GM12878 (cell line): ENCODE measurements at regions not wholly inside any gene's neighbourhood (a gene's known extent, or its start where the extent isn't known, plus 50 kb on each side); places are given as distances from the start of the nearest gene placed in this dataset.

Source experiments
- ATAC-seq: fragments of 200-7000 bp; cut with Tn5 transposase; 3 replicates; pipeline ENCODE4 v1.9.1; 2020; ENCODE audit warnings: mild to moderate bottlenecking, moderate library complexity
- BruUV-seq: library from RNA; stranded (reverse); fragments of 400-500 nt; replicated peaks from 2 replicates; lab custom pipeline; 2021; lab: Mats Ljungman, UMichigan
- CTCF ChIA-PET: fragments of 300-600 bp; sonication (Branson Sonifier 250); formaldehyde crosslinking; extraction: SDS; loops from one replicate; lab custom pipeline; 2021; ENCODE audit warnings: inconsistent platforms; lab: Yijun Ruan, JAX
- POLR2A ChIA-PET: fragments of 350-600 bp; formaldehyde crosslinking; extraction: SDS; loops from one replicate; lab custom pipeline; 2021; ENCODE audit warnings: inconsistent platforms; lab: Charles Lee
- RAD21 ChIA-PET: fragments of 300-600 bp; sonication (Branson Sonifier 250); formaldehyde crosslinking; loops from one replicate; lab custom pipeline; 2023; ENCODE audit warnings: antibody characterized with exemption; ENCODE audit not compliant: unreplicated experiment; lab: Charles Lee
- SMC1A ChIA-PET: fragments of 300-600 bp; sonication (Branson Sonifier 250); formaldehyde crosslinking; loops from one replicate; lab custom pipeline; 2023; ENCODE audit not compliant: unreplicated experiment, uncharacterized antibody; lab: Charles Lee
- DNase-seq: peaks from one replicate; pipeline ENCODE4 v3.0.0-alpha.2; 2011; ENCODE audit warnings: low read depth, low spot score
- FAIRE-seq: peaks from 3 replicates; lab custom pipeline; 2011; peaks lifted over from hg19 to GRCh38; lab: Jason Lieb, UNC
- H2AFZ ChIP-seq: 2 replicates; pipeline ENCODE4 v1.6.0; 2011; ENCODE audit warnings: low read depth, low read length, control low read depth; ENCODE audit not compliant: control insufficient read depth
- H3K27ac ChIP-seq: 2 replicates; pipeline ENCODE4 v1.5.1; 2011; ENCODE audit warnings: control low read depth; ENCODE audit not compliant: control insufficient read depth, insufficient read depth
- H3K27me3 ChIP-seq, 2 experiments: replicated peaks in 1 of 2; 2 replicates each; pipeline versions ENCODE4 v1.6.0 to v1.6.1; 2011; ENCODE audit warnings: low read length in 1 of 2; ENCODE audit not compliant: control insufficient read depth in 2 of 2, insufficient read depth in 2 of 2
- H3K36me3 ChIP-seq, 2 experiments: 2 replicates each; pipeline ENCODE4 v1.5.1; 2011; ENCODE audit warnings: low read length in 1 of 2; ENCODE audit not compliant: control insufficient read depth in 2 of 2, insufficient read depth in 2 of 2
- H3K4me1 ChIP-seq: 2 replicates; pipeline ENCODE4 v1.6.1; 2011; ENCODE audit warnings: mild to moderate bottlenecking, low read length, moderate library complexity, mixed read lengths; ENCODE audit not compliant: control insufficient read depth, insufficient read depth
- H3K4me2 ChIP-seq: 2 replicates; pipeline ENCODE4 v1.6.0; 2011; ENCODE audit warnings: control low read depth; ENCODE audit not compliant: control insufficient read depth, insufficient read depth
- H3K4me3 ChIP-seq: fragments of 200-600 bp; sonication (generic); 2 replicates; pipeline ENCODE4 v1.5.1; 2016
- H3K79me2 ChIP-seq: 2 replicates; pipeline ENCODE4 v1.6.0; 2011; ENCODE audit warnings: low read length; ENCODE audit not compliant: control insufficient read depth, insufficient read depth
- H3K9ac ChIP-seq: 2 replicates; pipeline ENCODE4 v1.8.0; 2011; ENCODE audit warnings: low read length, control low read depth, mixed read lengths; ENCODE audit not compliant: control insufficient read depth, insufficient read depth
- H3K9me3 ChIP-seq: replicated peaks from 3 replicates; pipeline ENCODE4 v1.5.1; 2011; ENCODE audit warnings: mild to moderate bottlenecking, low read length; ENCODE audit not compliant: control insufficient read depth, insufficient read depth
- H4K20me1 ChIP-seq: 2 replicates; pipeline ENCODE4 v1.6.0; 2011; ENCODE audit not compliant: control insufficient read depth, insufficient read depth
- CBX3 ChIP-seq: fragments of 200-600 bp; sonication (generic); IDR thresholded peaks from 2 replicates; pipeline ENCODE4 v1.6.1; 2016; ENCODE audit warnings: low read depth, borderline replicate concordance
- E4F1 ChIP-seq: fragments of 450-650 bp; IDR thresholded peaks from 2 replicates; pipeline ENCODE4 v1.6.1; 2018; ENCODE audit warnings: borderline replicate concordance, mild to moderate bottlenecking; ENCODE audit not compliant: partially characterized antibody
- KLF5 ChIP-seq: fragments of 450-650 bp; IDR thresholded peaks from 2 replicates; pipeline ENCODE4 v1.6.1; 2014; ENCODE audit warnings: mild to moderate bottlenecking; ENCODE audit not compliant: partially characterized antibody
- MTA3 ChIP-seq: IDR thresholded peaks from 2 replicates; pipeline ENCODE4 v1.6.1; 2012; ENCODE audit warnings: low read length, inconsistent platforms, borderline replicate concordance
- MXI1 ChIP-seq: fragments of 150-350 bp; IDR thresholded peaks from 2 replicates; pipeline ENCODE4 v1.6.1; 2011; ENCODE audit warnings: low read depth, mild to moderate bottlenecking, inconsistent platforms, low read length, improper control_type of control experiment
- MYB ChIP-seq: fragments of 150-350 bp; IDR thresholded peaks from 2 replicates; pipeline ENCODE4 v1.6.1; 2014; ENCODE audit warnings: mild to moderate bottlenecking, low read depth, low read length, borderline replicate concordance
- NRF1 ChIP-seq: conservative IDR thresholded peaks from 2 replicates; pipeline ENCODE4 v1.6.1; 2011; ENCODE audit warnings: mild to moderate bottlenecking, low read depth, low read length, improper control_type of control experiment
- RELA ChIP-seq: fragments of 450-650 bp; IDR thresholded peaks from 2 replicates; pipeline ENCODE4 v1.8.0; 2014; ENCODE audit warnings: borderline replicate concordance; ENCODE audit not compliant: partially characterized antibody
- RFX5 ChIP-seq: IDR thresholded peaks from 2 replicates; pipeline ENCODE4 v1.6.1; 2011; ENCODE audit warnings: low read depth, low read length, improper control_type of control experiment
- SUPT20H ChIP-seq: IDR thresholded peaks from 2 replicates; pipeline ENCODE4 v1.6.1; 2011; ENCODE audit warnings: low read depth, mild to moderate bottlenecking, low read length, moderate library complexity, borderline replicate concordance; ENCODE audit not compliant: control insufficient read depth
- WGBS: methylation state at CpG from one replicate; pipeline ENCODE4 v1.1.6; 2016; ENCODE audit warnings: low lambda C conversion rate; ENCODE audit not compliant: insufficient replicate concordance, insufficient coverage; ENCODE audit errors: missing lambda C conversion rate; 5-methylcytosine and 5-hydroxymethylcytosine counted together
- in situ Hi-C: fragments of 300-500 bp; cut with MboI; formaldehyde crosslinking; loops from 9 replicates; pipeline ENCODE4 v1.14.3; 2018; ENCODE audit warnings: mixed read lengths
- intact Hi-C: fragments of 100-400 bp; cut with micrococcal nuclease; formaldehyde crosslinking; loops from one replicate; pipeline ENCODE4 v1.14.2; 2022; ENCODE audit not compliant: unreplicated experiment

- no peak for TF ChIP-seq RFX5
- TF ChIP-seq KLF5, result no peak
- no peak for TF ChIP-seq MTA3
- no peak for TF ChIP-seq RELA
These were observed 106.0 kb upstream of the ARHGAP24 start (continued) for GRCh38 chr4:85368932-85369331.

GRCh38 chr4:85369703-85370380, 105.1 kb upstream of the ARHGAP24 start:
- CTCF ChIA-PET, result interaction anchor here (0.9 to 2.1 kb wide), 10 partner anchors 10 to 378 kb away, joined by 3 to 9 read pairs (median 3); no protein-coding TSS in a partner anchor

More at GRCh38 chr4:85369703-85370380, 105.1 kb upstream of the ARHGAP24 start:
- no peak overlapping the region for H3K27ac ChIP-seq
- H3K4me2 ChIP-seq, result no peak overlapping the region
- no peaks in the 10 kb centered on the region for H3K79me2 ChIP-seq
- H3K36me3 ChIP-seq, result no peaks in the 10 kb centered on the region
- no peak overlapping the region for H3K4me3 ChIP-seq
- POLR2A ChIA-PET, result no interaction called here
- no TSS peak for BruUV-seq
- H3K4me1 ChIP-seq, result no peaks in the 10 kb centered on the region
- peak; percentile 45 for ATAC-seq
- no peak overlapping the region for H3K9ac ChIP-seq
- FAIRE-seq, result no peak
- intact Hi-C loops (loop anchor here (1.0 to 2.0 kb wide), 4 partner anchors 223 to 379 kb away; no protein-coding TSS in a partner anchor), in situ Hi-C loops (loop anchor here (5.0 kb wide), 1 partner anchor 223 kb away; no protein-coding TSS in a partner anchor)
- SMC1A ChIA-PET, result interaction anchor here (0.8 to 2.0 kb wide), 3 partner anchors 220 to 376 kb away, joined by 3 to 8 read pairs (median 6); no protein-coding TSS in a partner anchor
- no peaks in the 10 kb centered on the region for H3K9me3 ChIP-seq
- TF ChIP-seq E4F1 (no peak), MYB (no peak), MXI1 (no peak), SUPT20H (no peak), CBX3 (no peak), NRF1 (no peak)
- H2AFZ ChIP-seq, result no peak overlapping the region
- RAD21 ChIA-PET, result interaction anchor here (1.2 to 1.6 kb wide), 4 partner anchors 76 to 378 kb away, joined by 3 to 5 read pairs (median 3); no protein-coding TSS in a partner anchor
- H3K27me3 ChIP-seq, result no peaks in the 10 kb centered on the region
- no peak for DNase-seq
- H4K20me1 ChIP-seq, result no peaks in the 10 kb centered on the region
- 21% methylated on average over 7 of the region's 7 CpGs for WGBS
